ENCODE measurements at regions not wholly inside any gene's neighbourhood (a gene's known extent, or its start where the extent isn't known, plus 50 kb on each side); places are given as distances from the start of the nearest gene placed in this dataset.

GRCh38 chrX:2159393-2159792 is 341.4 kb downstream of the DHRSX start:
- TF ChIP-seq GATA2 (IDR thresholded peaks at IDR 0.05; ENCODE audit: low read depth, low read length) (no peak), GATA3 (IDR thresholded peaks at IDR 0.05; ENCODE audit: low read depth, low read length) (no peak)
